ENCODE measurements at regions not wholly inside any gene's neighbourhood (a gene's known extent, or its start where the extent isn't known, plus 50 kb on each side); places are given as distances from the start of the nearest gene placed in this dataset.

DNA sequence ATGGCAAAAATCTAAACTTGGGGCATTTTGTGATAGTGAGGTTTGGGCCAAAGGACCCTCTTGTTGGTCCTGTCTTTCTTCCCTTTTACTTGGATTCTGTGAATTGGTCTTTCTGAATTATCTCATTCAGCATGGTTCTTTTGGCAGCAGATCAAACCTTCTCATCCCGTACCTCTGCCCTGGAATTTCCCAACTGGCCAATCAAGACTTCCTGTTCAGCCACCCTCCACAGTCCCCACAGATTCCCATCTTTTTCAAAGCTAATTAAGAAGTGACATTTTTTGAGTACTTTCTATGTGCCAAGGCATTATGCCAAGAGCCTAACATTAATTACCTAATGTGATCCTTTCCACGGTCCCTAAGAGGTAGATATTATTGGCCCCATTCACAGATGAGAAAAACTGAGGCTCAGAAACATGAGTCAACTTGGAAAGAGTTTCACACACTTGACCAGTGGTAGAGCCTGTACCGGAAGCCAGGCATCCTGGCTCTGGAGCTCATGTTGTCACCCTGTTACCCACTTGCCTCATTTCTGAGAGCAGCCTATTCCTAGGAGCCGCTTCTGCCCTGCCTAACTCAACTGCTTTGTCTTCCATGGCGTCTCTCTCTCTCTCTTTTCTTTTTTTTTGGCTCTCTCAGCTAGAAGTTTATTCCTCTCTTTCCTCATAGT, 135.9 kb downstream of the C12orf75 start:
- no peaks in the 10 kb centered on the region for H3K4me1 Mint-ChIP-seq
- DNase-seq: no peak
- H3K27me3 ChIP-seq (ENCODE audit: control insufficient read depth in 2 of 2, insufficient read depth in 2 of 2, low read length in 2 of 2): no peaks in the 10 kb centered on the region
- no peaks in the 10 kb centered on the region for H3K79me2 ChIP-seq (ENCODE audit: insufficient read depth, low read length)
- H3K4me1 ChIP-seq (ENCODE audit: control insufficient read depth in 1 of 2, insufficient read depth in 2 of 2, low read length in 2 of 2): no peaks in the 10 kb centered on the region
- no peaks in the 10 kb centered on the region for H3K36me3 Mint-ChIP-seq
- H3K36me3 ChIP-seq (replicated peaks in 1 of 2; ENCODE audit: control insufficient read depth in 1 of 2, insufficient read depth in 2 of 2, low read length in 2 of 2): no peaks in the 10 kb centered on the region
- H3K27ac ChIP-seq (ENCODE audit: low read depth in 1 of 2, low read length in 2 of 2): no peak overlapping the region
- no peak overlapping the region for H3K4me3 Mint-ChIP-seq
- peaks cover 4 to 9% (median 4%) of the 10 kb centered on the region in 3 donors for H3K27me3 Mint-ChIP-seq (ENCODE audit: low read depth in 3 of 3)
- H3K27ac Mint-ChIP-seq: no peak overlapping the region
- H2AFZ ChIP-seq (ENCODE audit: insufficient read depth, low read depth, low read length, poor library complexity, severe bottlenecking): no peak overlapping the region
- H3K9ac ChIP-seq (ENCODE audit: insufficient read depth, low read length, poor library complexity, severe bottlenecking): no peak overlapping the region
- H3K4me3 ChIP-seq (replicated peaks in 1 of 3; ENCODE audit: low read depth in 2 of 3, low read length in 3 of 3): no peak overlapping the region
- peaks cover 0 to 2% (median 0%) of the 10 kb centered on the region in 7 donors for H3K9me3 Mint-ChIP-seq
- 86% methylated on average over 4 of the region's 5 CpGs for WGBS (ENCODE audit: insufficient coverage)
- H3K4me2 ChIP-seq (replicated peaks; ENCODE audit: extremely low read depth, low read length, poor library complexity, severe bottlenecking): no peak overlapping the region
- H3K9me3 ChIP-seq (replicated peaks in 1 of 2; ENCODE audit: control insufficient read depth in 1 of 2, insufficient read depth in 1 of 2, low read length in 2 of 2): no peaks in the 10 kb centered on the region
- H4K20me1 ChIP-seq (ENCODE audit: insufficient read depth, low read length): no peaks in the 10 kb centered on the region
- TF ChIP-seq CTCF (IDR thresholded peaks at IDR 0.05): no peak
- intact Hi-C loops (cut with micrococcal nuclease): no loop called here

- Histone ChIP-seq H3K9me3 (replicated peaks in 1 of 2; ENCODE audit: control insufficient read depth in 1 of 2, insufficient read depth in 1 of 2, low read length in 2 of 2) (no peaks in the 10 kb centered on the region), H3K9ac (ENCODE audit: insufficient read depth, low read length, poor library complexity, severe bottlenecking) (no peak overlapping the region), H3K4me2 (replicated peaks; ENCODE audit: extremely low read depth, low read length, poor library complexity, severe bottlenecking) (no peak overlapping the region), H3K36me3 (replicated peaks in 1 of 2; ENCODE audit: control insufficient read depth in 1 of 2, insufficient read depth in 2 of 2, low read length in 2 of 2) (no peaks in the 10 kb centered on the region), H3K4me3 (replicated peaks in 1 of 3; ENCODE audit: low read depth in 2 of 3, low read length in 3 of 3) (no peak overlapping the region), H3K4me1 (ENCODE audit: control insufficient read depth in 1 of 2, insufficient read depth in 2 of 2, low read length in 2 of 2) (no peaks in the 10 kb centered on the region), H3K27ac (ENCODE audit: low read depth in 1 of 2, low read length in 2 of 2) (no peak overlapping the region), H3K27me3 (ENCODE audit: control insufficient read depth in 2 of 2, insufficient read depth in 2 of 2, low read length in 2 of 2) (no peaks in the 10 kb centered on the region), H2AFZ (ENCODE audit: insufficient read depth, low read depth, low read length, poor library complexity, severe bottlenecking) (no peak overlapping the region), H3K79me2 (ENCODE audit: insufficient read depth, low read length) (no peaks in the 10 kb centered on the region), H4K20me1 (ENCODE audit: insufficient read depth, low read length) (no peaks in the 10 kb centered on the region)
- H3K4me3 Mint-ChIP-seq: no peak overlapping the region
- no peaks in the 10 kb centered on the region for H3K4me1 Mint-ChIP-seq
- intact Hi-C loops (cut with micrococcal nuclease): no loop called here
- H3K27me3 Mint-ChIP-seq (ENCODE audit: low read depth in 3 of 3): peaks cover 4 to 9% (median 4%) of the 10 kb centered on the region in 3 donors
- WGBS (ENCODE audit: insufficient coverage): no CpG with 5 or more reads among the region's 7 CpGs
- H3K36me3 Mint-ChIP-seq: no peaks in the 10 kb centered on the region
- H3K9me3 Mint-ChIP-seq: peaks cover 0 to 2% (median 0%) of the 10 kb centered on the region in 7 donors
- DNase-seq: no peak
- no peak for TF ChIP-seq CTCF (IDR thresholded peaks at IDR 0.05)
- no peak overlapping the region for H3K27ac Mint-ChIP-seq
Measured at GRCh38 chr12:105466901-105467598, 136.6 kb downstream of the C12orf75 start.
